ENCODE measurements at regions not wholly inside any gene's neighbourhood (a gene's known extent, or its start where the extent isn't known, plus 50 kb on each side); places are given as distances from the start of the nearest gene placed in this dataset.

DNA sequence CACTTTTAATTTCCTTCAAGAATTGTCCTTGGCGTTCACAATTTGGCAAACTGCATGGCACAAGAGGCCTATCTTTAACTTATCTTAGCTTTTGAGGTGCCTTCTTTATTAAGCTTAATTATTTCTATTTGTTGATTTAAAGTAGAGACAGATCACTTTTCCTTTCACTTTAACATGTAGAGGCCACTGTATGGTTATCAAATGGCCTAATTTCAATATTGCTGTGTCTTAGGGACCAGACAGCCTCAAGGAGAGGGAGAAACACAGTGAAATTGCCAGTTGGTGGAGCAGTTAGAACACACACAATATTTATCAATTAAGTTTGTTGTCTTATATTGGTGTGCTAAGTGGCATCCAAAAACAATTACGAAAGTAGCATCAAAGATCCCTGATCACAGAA lies 1013.9 kb downstream of the KCNT2 start:
- TF ChIP-seq EP300 (IDR thresholded peaks at IDR 0.05) (no peak), POLR2AphosphoS5 (IDR thresholded peaks at IDR 0.05) (no peak), POLR2A (IDR thresholded peaks at IDR 0.05) (no peak)
- TF ChIP-seq, protein P1, sequence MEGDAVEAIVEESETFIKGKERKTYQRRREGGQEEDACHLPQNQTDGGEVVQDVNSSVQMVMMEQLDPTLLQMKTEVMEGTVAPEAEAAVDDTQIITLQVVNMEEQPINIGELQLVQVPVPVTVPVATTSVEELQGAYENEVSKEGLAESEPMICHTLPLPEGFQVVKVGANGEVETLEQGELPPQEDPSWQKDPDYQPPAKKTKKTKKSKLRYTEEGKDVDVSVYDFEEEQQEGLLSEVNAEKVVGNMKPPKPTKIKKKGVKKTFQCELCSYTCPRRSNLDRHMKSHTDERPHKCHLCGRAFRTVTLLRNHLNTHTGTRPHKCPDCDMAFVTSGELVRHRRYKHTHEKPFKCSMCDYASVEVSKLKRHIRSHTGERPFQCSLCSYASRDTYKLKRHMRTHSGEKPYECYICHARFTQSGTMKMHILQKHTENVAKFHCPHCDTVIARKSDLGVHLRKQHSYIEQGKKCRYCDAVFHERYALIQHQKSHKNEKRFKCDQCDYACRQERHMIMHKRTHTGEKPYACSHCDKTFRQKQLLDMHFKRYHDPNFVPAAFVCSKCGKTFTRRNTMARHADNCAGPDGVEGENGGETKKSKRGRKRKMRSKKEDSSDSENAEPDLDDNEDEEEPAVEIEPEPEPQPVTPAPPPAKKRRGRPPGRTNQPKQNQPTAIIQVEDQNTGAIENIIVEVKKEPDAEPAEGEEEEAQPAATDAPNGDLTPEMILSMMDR (IDR thresholded peaks at IDR 0.05), result no peak
